Colon (tissue), 2 donors: ENCODE measurements at regions not wholly inside any gene's neighbourhood (a gene's known extent, or its start where the extent isn't known, plus 50 kb on each side); places are given as distances from the start of the nearest gene placed in this dataset.

Source experiments
- FAIRE-seq: peaks from 2 replicates; lab custom pipeline; 2012; peaks lifted over from hg19 to GRCh38; lab: Jason Lieb, UNC
- donor health status: control.
- donor health status: control.

GRCh38 chr18:41753826-41754225 lies 201.2 kb upstream of the PIK3C3 start:
- FAIRE-seq = no peak

GRCh38 chr18:41752826-41753225 lies 202.2 kb upstream of the PIK3C3 start:
- FAIRE-seq = no peak

- no peak for FAIRE-seq
Measured at GRCh38 chr18:41751652-41752051, 203.4 kb upstream of the PIK3C3 start.

GRCh38 chr18:41751161-41751560 lies 203.9 kb upstream of the PIK3C3 start:
- no peak for FAIRE-seq

- no peak for FAIRE-seq
Measured at GRCh38 chr18:41747723-41748242, 207.3 kb upstream of the PIK3C3 start.

- FAIRE-seq = no peak
Measured at GRCh38 chr18:41745166-41746049, 209.6 kb upstream of the PIK3C3 start.

GRCh38 chr18:41744421-41745030 lies 210.5 kb upstream of the PIK3C3 start:
- no peak for FAIRE-seq

- FAIRE-seq = no peak
Measured at GRCh38 chr18:41737218-41737617, 217.8 kb upstream of the PIK3C3 start.

GRCh38 chr18:41734917-41735316 lies 220.1 kb upstream of the PIK3C3 start:
- no peak for FAIRE-seq

GRCh38 chr18:41732356-41732755 lies 222.7 kb upstream of the PIK3C3 start:
- FAIRE-seq = no peak

- no peak for FAIRE-seq
Measured at GRCh38 chr18:41731884-41732283, 223.2 kb upstream of the PIK3C3 start.

GRCh38 chr18:41724195-41724594 lies 230.8 kb upstream of the PIK3C3 start:
- no peak for FAIRE-seq

- FAIRE-seq = no peak
Measured at GRCh38 chr18:41721103-41721790, 233.8 kb upstream of the PIK3C3 start.

- no peak for FAIRE-seq
Measured at GRCh38 chr18:41720226-41720625, 234.8 kb upstream of the PIK3C3 start.

- FAIRE-seq = no peak
Measured at GRCh38 chr18:41719808-41720207, 235.2 kb upstream of the PIK3C3 start.

GRCh38 chr18:41714872-41715271 lies 240.2 kb upstream of the PIK3C3 start:
- FAIRE-seq = no peak

- FAIRE-seq = no peak
Measured at GRCh38 chr18:41713969-41714825, 240.8 kb upstream of the PIK3C3 start.

- FAIRE-seq = no peak
Measured at GRCh38 chr18:41706301-41706700, 248.7 kb upstream of the PIK3C3 start.

GRCh38 chr18:41703744-41704530 lies 251.1 kb upstream of the PIK3C3 start:
- FAIRE-seq = no peak

- no peak for FAIRE-seq
Measured at GRCh38 chr18:41700416-41700815, 254.6 kb upstream of the PIK3C3 start.

GRCh38 chr18:41695441-41695840 lies 259.6 kb upstream of the PIK3C3 start:
- no peak for FAIRE-seq
